ENCODE measurements at regions not wholly inside any gene's neighbourhood (a gene's known extent, or its start where the extent isn't known, plus 50 kb on each side); places are given as distances from the start of the nearest gene placed in this dataset.
A peak's percentile ranks its signal among the peaks of the same experiment; 100 is the strongest.

- no peak for DNase-seq (ENCODE audit: low spot score)
These were observed 544.5 kb upstream of the TBX3 start for GRCh38 chr12:115228434-115228833.

GRCh38 chr12:115227137-115227615 lies 543.2 kb upstream of the TBX3 start:
- DNase-seq (ENCODE audit: low spot score): no peak

GRCh38 chr12:115225845-115226244 lies 541.9 kb upstream of the TBX3 start:
- no peak for DNase-seq (ENCODE audit: low spot score)

- DNase-seq (ENCODE audit: low spot score): no peak
These were observed 540.0 kb upstream of the TBX3 start for GRCh38 chr12:115223991-115224390.

GRCh38 chr12:115223322-115223721 lies 539.3 kb upstream of the TBX3 start:
- no peak for DNase-seq (ENCODE audit: low spot score)

GRCh38 chr12:115222220-115222619 lies 538.2 kb upstream of the TBX3 start:
- DNase-seq (ENCODE audit: low spot score): no peak

GRCh38 chr12:115216301-115216700 lies 532.3 kb upstream of the TBX3 start:
- no peak for DNase-seq (ENCODE audit: low spot score)

GRCh38 chr12:115215544-115215943 lies 531.6 kb upstream of the TBX3 start:
- DNase-seq (ENCODE audit: low spot score): no peak

GRCh38 chr12:115213538-115214016 lies 529.6 kb upstream of the TBX3 start:
- peak; percentile 32 for DNase-seq (ENCODE audit: low spot score)

GRCh38 chr12:115213118-115213517 lies 529.1 kb upstream of the TBX3 start:
- no peak for DNase-seq (ENCODE audit: low spot score)

- DNase-seq (ENCODE audit: low spot score): no peak
These were observed 528.4 kb upstream of the TBX3 start for GRCh38 chr12:115212356-115212755.

- DNase-seq (ENCODE audit: low spot score): no peak
These were observed 526.7 kb upstream of the TBX3 start for GRCh38 chr12:115210533-115211252.

- peak; percentile 72 for DNase-seq (ENCODE audit: low spot score)
These were observed 525.3 kb upstream of the TBX3 start for GRCh38 chr12:115209230-115209629.

- no peak for DNase-seq (ENCODE audit: low spot score)
These were observed 524.1 kb upstream of the TBX3 start for GRCh38 chr12:115208098-115208497.

- no peak for DNase-seq (ENCODE audit: low spot score)
These were observed 523.4 kb upstream of the TBX3 start for GRCh38 chr12:115207216-115207915.

- no peak for DNase-seq (ENCODE audit: low spot score)
These were observed 522.8 kb upstream of the TBX3 start for GRCh38 chr12:115206801-115207200.

- DNase-seq (ENCODE audit: low spot score): no peak
These were observed 521.9 kb upstream of the TBX3 start for GRCh38 chr12:115205755-115206308.

GRCh38 chr12:115204957-115205754 lies 521.2 kb upstream of the TBX3 start:
- no peak for DNase-seq (ENCODE audit: low spot score)

- no peak for DNase-seq (ENCODE audit: low spot score)
These were observed 519.7 kb upstream of the TBX3 start for GRCh38 chr12:115203701-115204100.

- peak; percentile 67 for DNase-seq (ENCODE audit: low spot score)
These were observed 518.0 kb upstream of the TBX3 start for GRCh38 chr12:115201966-115202365.

- DNase-seq (ENCODE audit: low spot score): no peak
These were observed 515.9 kb upstream of the TBX3 start for GRCh38 chr12:115199831-115200230.

- no peak for DNase-seq (ENCODE audit: low spot score)
These were observed 510.9 kb upstream of the TBX3 start for GRCh38 chr12:115194857-115195256.
